NCI-H1105 treated with DMSO at 0.1 percent for 48 hours (cell line): ENCODE measurements at regions not wholly inside any gene's neighbourhood (a gene's known extent, or its start where the extent isn't known, plus 50 kb on each side); places are given as distances from the start of the nearest gene placed in this dataset.

ENCODE experiments used
- DNase-seq: peaks from one replicate; lab custom pipeline; 2025; lab: John Stamatoyannopoulos, UW

GRCh38 chr3:150216866-150217600 is 191.1 kb upstream of the TSC22D2 start:
- DNase-seq, result no peak

GRCh38 chr3:150216041-150216811 is 191.9 kb upstream of the TSC22D2 start:
- peak; percentile 98 for DNase-seq

GRCh38 chr3:150215616-150216015 is 192.5 kb upstream of the TSC22D2 start:
- DNase-seq, result no peak

DNA sequence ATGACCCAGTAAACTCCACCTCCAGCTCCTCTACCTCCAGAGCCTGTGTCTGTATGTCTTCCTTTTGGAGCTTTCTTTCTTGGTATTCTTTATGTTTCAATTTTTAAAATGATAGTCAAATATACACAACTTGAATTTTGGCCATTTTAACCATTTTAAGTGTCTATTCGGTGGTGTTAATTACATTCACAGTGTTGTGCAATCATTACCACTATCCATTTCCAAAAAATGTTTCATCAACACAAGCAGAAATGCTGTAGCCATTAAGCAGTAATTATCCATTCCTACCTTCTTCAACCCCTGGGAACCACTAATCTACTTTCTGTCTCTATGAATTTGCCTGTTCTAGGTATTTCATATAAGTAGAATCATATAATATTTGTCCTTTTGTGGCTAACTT is 194.5 kb upstream of the TSC22D2 start:
- no peak for DNase-seq

DNA sequence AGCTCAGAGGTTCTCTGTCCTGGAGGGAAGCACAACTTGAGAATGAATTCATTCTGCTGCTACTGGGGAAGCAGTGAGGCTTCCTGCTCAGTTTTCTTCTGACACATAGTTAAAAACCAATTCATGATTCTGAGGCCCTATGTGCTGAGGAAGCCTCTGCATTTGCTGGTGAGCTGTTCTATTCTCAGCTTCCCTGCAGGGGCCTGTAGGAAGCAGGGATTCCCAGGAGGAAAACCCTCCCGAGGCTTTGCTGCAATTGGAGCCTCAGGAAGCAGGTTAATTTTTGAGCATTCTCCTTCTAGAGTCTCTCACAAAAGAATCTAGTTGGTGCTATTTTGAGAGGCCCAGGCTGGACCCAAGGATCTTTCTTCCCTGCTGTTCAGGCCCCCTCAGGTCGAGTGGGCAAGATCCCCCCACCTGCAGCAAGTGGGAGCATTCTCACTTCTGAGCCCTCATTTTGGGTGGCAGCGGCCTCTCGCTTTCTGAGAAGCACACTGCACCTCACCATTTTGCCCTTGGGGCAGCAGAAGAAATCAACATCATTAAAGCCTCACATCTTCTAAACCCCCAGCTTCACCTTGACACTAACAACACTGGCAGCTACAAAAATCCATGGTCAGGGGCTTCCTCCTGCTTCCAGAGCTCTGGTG is 197.5 kb upstream of the TSC22D2 start:
- no peak for DNase-seq

GRCh38 chr3:150203273-150203672 is 204.8 kb upstream of the TSC22D2 start:
- DNase-seq, result no peak

DNA sequence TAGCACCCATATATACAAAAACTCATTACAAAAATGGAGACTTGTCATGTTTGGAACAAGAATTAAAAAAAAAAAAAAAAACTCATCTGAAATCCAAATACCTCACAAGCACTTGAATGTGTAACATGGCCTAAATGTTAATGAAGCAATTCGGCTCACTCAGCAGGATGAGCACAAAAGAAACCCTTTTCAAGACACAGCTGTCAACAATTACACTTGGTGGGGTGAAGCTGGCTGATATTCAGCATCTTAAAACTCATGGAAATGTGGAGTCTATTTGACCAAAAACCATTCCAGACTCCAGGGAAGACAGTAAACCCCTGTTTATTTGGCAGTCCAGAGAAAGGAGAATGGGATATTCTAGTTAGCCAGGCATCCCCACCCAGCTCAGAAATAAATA is 205.4 kb upstream of the TSC22D2 start:
- peak; percentile 68 for DNase-seq

- DNase-seq, result no peak
Measured at GRCh38 chr3:150194957-150195356, 213.1 kb upstream of the TSC22D2 start.

DNA sequence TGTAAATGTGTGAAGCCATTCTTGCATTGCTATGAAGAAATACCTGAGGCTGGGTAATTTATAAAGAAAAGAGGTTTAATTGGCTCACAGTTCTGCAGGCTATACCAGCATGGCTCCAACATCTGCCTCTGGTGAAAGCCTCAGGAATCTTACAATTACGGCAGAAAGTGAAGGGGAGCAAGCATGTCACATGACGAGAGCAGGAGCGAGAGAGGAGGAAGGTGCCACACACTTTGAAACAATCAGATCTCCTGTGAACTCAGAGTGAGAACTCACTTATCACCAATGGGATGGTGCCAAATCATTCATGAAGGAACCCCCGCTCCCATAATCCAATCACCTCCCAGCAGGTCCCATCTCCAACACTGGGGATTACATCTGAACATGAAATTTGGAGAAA is 213.6 kb upstream of the TSC22D2 start:
- no peak for DNase-seq

DNA sequence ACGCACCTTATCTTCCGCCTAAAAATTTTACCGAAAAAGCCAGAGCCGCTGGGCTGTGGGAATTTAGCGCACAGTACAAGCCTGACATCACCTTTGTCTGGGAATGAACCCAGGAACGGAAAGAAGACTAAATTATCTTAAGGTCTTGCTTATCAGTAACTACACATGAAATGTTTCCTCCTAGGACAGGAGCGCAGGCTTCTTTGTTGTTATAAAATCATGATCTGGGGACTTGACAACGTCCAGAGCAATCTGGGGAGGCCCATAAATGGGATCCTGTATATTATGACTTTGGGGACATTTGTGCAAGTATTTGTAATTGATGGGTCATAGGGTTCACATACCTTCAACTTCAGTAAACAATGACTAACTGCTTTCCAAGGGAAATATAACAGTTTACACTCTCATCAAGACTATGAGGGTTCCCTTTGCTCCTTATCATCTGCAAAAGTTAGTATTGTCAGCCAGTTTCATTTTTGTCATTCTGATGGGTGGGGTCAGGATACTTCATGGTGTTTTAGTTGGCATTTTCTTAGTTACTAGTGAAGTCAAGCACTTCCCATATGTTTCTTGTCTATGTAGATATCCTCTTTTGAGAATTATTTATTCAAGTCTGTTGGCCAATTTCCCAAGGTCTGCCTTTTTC is 213.9 kb upstream of the PFN2 start:
- no peak for DNase-seq

GRCh38 chr3:150183678-150184425 is 213.2 kb upstream of the PFN2 start:
- peak; percentile 91 for DNase-seq

GRCh38 chr3:150180334-150180733 is 209.6 kb upstream of the PFN2 start:
- peak; percentile 32 for DNase-seq

GRCh38 chr3:150179330-150179729 is 208.6 kb upstream of the PFN2 start:
- no peak for DNase-seq

- DNase-seq, result no peak
Measured at GRCh38 chr3:150177673-150178381, 207.1 kb upstream of the PFN2 start.

GRCh38 chr3:150174179-150174578 is 203.5 kb upstream of the PFN2 start:
- no peak for DNase-seq

DNA sequence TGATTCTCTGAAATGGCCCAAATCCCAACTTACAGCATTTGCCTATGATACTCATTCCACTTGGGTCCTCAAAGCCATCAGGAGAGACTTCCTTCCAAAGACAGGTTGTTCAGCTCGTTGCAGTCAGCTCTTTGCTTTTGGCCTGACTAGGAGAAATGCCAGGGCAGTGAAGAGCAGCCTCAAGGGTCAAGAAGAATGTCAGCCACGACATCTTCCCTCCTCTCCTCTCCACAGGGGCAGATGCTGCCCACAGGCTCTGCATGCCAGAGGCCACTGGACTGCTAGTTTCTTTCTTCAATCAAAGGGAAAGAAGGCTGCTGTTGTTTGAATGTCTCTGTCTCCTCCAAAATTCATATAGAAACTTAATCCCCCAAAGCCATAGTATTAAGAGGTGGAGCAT is 201.7 kb upstream of the PFN2 start:
- DNase-seq, result no peak

DNA sequence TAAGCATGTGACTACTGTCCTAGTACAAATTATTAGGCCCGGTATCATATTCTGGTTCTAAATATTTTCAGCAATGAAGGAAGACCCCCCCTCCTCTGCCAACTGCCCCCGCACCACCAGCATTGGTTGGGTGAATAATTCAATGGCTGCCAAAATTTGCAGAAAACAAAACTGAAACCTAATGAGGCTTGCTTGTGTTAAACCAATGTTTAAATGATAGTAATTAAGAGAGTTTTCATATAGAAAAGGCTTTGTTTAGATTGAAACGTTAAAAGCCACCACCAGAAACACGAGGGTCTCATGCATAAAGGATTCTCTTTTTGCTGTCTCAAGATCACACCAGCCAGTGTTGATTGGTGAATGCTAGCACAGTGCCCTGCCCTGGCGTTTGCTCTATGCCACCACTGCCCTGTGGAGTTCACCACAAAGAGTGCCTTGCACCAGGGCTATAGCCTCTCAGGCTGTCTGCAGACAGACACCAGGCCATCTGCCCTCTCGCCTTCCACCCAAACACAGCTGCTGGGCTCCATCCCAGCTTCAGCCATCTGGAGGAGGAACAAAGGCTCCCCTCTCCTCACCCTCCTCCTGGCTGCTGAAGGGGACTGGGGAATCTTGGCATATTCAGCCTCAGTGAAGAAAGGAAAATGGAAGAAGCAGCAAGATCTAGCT is 200.3 kb upstream of the PFN2 start:
- no peak for DNase-seq

- DNase-seq, result peak; percentile 87
Measured at GRCh38 chr3:150169330-150169940, 198.7 kb upstream of the PFN2 start.

- no peak for DNase-seq
Measured at GRCh38 chr3:150168698-150169097, 198.0 kb upstream of the PFN2 start.
